T-helper 2 cell treated with Interferon-gamma antibody and Interleukin-4, amounts not matched to agents 5 μg/mL and 100 μg/mL, for 36 hours (primary cell): ENCODE measurements at regions not wholly inside any gene's neighbourhood (a gene's known extent, or its start where the extent isn't known, plus 50 kb on each side); places are given as distances from the start of the nearest gene placed in this dataset.
"Not testable (repeated sequence)": the region's sequence is repeated elsewhere in the genome, so short reads cannot be mapped to it uniquely, and the experiment has no call there.

Experiments
- DNase-seq: peaks from one replicate; pipeline ENCODE4 v3.0.0; 2021; ENCODE audit warnings: low spot score
- H3K27ac Mint-ChIP-seq: one replicate; pipeline ENCODE4 v1.8.0; 2021; ENCODE audit warnings: mild to moderate bottlenecking, mixed read lengths
- H3K27me3 Mint-ChIP-seq: one replicate; pipeline ENCODE4 v1.8.0; 2021; ENCODE audit warnings: low read depth, mixed read lengths
- H3K36me3 Mint-ChIP-seq: one replicate; pipeline ENCODE4 v1.8.0; 2021; ENCODE audit warnings: low read depth, mixed read lengths
- H3K4me1 Mint-ChIP-seq: one replicate; pipeline ENCODE4 v1.8.0; 2021; ENCODE audit warnings: low read depth, mixed read lengths
- H3K4me3 Mint-ChIP-seq: one replicate; pipeline ENCODE4 v1.8.0; 2022; ENCODE audit warnings: mild to moderate bottlenecking, moderate library complexity, mixed read lengths
- H3K9me3 Mint-ChIP-seq: one replicate; pipeline ENCODE4 v1.8.0; 2021; ENCODE audit warnings: mixed read lengths

DNA sequence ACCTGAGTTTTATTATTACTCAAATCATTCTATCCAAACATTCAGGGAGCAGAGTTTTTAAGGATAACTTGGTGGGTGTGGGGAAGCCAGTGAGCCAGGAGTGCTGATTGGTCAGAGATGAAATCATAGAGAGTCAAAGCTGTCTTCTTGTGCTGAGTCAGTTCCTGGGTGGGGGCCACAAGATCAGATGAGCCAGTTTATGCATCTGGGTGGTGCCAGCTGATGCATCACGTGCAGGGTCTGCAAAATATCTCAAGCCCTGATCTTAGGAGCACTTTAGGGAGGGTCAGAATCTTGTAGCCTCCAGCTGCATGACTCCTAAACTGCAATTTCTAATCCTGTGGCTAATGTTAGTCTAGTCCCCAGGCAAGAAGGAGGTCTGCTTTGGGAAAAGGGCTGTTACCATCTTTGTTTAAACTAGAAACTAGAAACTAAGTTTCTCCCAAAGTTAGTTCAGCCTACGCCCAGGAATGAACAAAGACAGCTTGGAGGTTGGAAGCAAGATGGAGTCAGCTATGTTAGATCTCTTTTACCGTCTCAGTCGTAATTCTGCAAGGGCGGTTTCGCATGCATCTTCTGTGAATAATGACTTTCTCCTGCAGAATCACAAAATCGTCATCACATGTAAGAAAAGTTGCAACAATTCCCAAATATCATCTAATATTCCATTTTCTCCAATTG, 97.5 kb downstream of the ZNF664 start:
- not testable (repeated sequence) for H3K4me3 Mint-ChIP-seq, H3K4me1 Mint-ChIP-seq, H3K36me3 Mint-ChIP-seq, H3K27ac Mint-ChIP-seq, H3K27me3 Mint-ChIP-seq, H3K9me3 Mint-ChIP-seq, DNase-seq

- Mint-ChIP-seq H3K9me3 (peaks cover 6% of the 10 kb centered on the region), H3K27ac (no peak overlapping the region), H3K4me1 (peaks cover 9% of the 10 kb centered on the region), H3K4me3 (no peak overlapping the region), H3K27me3 (peaks cover 9% of the 10 kb centered on the region), H3K36me3 (no peaks in the 10 kb centered on the region)
- no peak for DNase-seq
Observed at GRCh38 chr12:124071075-124071443, 98.0 kb downstream of the ZNF664 start.

DNA sequence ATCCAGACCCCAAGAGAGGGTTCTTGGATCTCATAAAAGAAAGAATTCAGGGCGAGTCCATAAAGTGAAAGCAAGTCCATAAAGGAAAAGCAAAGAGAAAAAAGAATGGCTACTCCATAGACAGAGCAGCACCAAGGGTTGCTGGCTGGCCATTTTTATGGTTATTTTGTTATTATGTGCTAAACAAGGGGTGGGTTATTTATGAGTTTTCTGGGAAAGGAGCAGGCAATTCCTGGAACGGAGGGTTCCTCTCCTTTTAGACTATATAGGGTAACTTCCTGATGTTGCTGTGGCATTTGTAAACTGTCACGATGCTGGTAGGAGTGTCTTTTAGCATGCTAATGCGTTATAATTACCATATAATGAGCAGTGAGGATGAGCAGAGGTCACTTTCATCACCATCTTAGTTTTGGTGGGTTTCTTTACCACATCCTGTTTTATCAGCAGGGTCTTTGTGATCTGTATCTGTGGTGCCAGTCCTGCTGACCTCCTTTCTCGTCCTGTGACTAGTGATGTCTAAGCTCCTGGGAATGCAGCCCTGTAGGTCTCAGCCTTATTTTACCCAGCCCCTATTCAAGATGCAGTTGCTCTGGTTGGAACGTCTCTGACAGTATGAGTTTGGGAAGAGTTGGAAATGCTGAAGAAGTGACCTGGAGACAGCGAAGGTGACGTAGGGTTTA, 100.5 kb downstream of the ZNF664 start:
- Mint-ChIP-seq H3K36me3 (no peaks in the 10 kb centered on the region), H3K4me3 (no peak overlapping the region), H3K27me3 (peaks cover 9% of the 10 kb centered on the region), H3K9me3 (no peaks in the 10 kb centered on the region), H3K4me1 (peaks cover 9% of the 10 kb centered on the region), H3K27ac (no peak overlapping the region)
- DNase-seq = no peak

DNA sequence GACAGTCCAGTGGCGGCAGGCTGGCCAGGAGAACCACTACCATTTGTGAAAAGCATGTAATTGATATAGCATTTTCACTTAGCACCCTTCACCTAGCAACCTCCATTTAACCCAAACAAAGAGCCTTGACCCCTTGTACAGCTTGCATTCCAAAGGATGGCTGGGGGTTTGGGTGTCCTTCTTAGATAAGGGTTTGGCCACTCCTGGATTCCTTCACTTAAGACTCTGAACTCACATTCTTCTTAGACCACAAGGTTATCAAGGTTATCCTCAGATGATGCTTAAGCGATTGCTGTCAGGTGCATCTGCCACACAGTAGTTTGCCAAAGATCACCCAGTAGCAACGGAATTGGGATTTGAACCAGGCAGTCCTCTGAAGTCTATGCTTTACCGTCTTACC, 102.8 kb downstream of the ZNF664 start:
- Mint-ChIP-seq H3K4me3 (no peak overlapping the region), H3K36me3 (no peaks in the 10 kb centered on the region), H3K9me3 (no peaks in the 10 kb centered on the region), H3K27me3 (peaks cover 6% of the 10 kb centered on the region), H3K4me1 (peaks cover 4% of the 10 kb centered on the region), H3K27ac (no peak overlapping the region)
- no peak for DNase-seq

GRCh38 chr12:124077701-124078100, 104.7 kb downstream of the ZNF664 start:
- Mint-ChIP-seq H3K36me3 (no peaks in the 10 kb centered on the region), H3K9me3 (no peaks in the 10 kb centered on the region), H3K4me3 (no peak overlapping the region), H3K27ac (no peak overlapping the region), H3K27me3 (peaks cover 3% of the 10 kb centered on the region), H3K4me1 (peaks cover 4% of the 10 kb centered on the region)
- no peak for DNase-seq

- peaks cover 3% of the 10 kb centered on the region for H3K27me3 Mint-ChIP-seq
- no peaks in the 10 kb centered on the region for H3K36me3 Mint-ChIP-seq
- no peak for DNase-seq
- H3K27ac Mint-ChIP-seq = no peak overlapping the region
- no peaks in the 10 kb centered on the region for H3K4me1 Mint-ChIP-seq
- H3K4me3 Mint-ChIP-seq = no peak overlapping the region
- H3K9me3 Mint-ChIP-seq = no peaks in the 10 kb centered on the region
Observed at GRCh38 chr12:124078800-124079199, 105.8 kb downstream of the ZNF664 start.

DNA sequence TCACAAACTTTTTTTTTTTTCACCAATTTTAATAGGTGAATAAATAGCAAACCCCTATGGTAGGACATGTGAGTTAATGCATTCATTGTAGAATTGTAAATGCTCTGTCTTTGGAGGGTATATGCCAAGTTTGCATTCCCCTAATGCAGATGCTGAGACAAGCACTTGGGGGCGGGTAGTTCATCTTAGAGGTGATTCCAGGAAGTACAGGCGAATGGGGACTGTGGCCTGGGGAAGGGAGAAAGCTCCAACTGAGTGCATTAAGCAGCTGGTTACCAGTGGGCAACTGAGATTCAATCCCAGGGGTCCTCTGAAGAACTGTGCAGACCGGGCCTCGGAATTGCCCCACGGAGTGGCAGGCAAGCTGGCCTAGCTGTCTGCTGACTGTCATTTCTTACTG, 107.6 kb downstream of the ZNF664 start:
- Mint-ChIP-seq H3K9me3 (no peaks in the 10 kb centered on the region), H3K36me3 (no peaks in the 10 kb centered on the region), H3K4me1 (no peaks in the 10 kb centered on the region), H3K27me3 (no peaks in the 10 kb centered on the region), H3K27ac (no peak overlapping the region), H3K4me3 (no peak overlapping the region)
- no peak for DNase-seq

DNA sequence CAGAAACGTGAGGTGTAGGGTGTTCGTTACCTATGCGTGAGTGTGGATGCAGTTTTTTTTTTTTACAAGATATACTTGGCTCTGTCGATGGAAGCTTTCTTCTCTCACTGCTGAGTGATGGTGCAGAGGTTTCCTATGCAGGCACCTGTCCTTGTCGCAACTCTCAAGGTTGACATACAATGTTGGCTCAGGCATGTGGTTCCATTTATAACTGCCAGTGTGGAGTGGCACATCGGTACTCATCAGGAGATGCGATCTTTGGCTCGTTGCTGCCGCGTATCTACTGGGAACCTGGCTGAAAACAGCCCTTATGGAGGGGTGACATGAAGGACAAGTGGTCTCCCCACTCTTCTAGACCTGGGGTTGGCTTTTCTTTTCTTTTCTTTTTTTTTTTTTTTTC, 109.0 kb downstream of the ZNF664 start:
- no peaks in the 10 kb centered on the region for H3K27me3 Mint-ChIP-seq
- no peaks in the 10 kb centered on the region for H3K9me3 Mint-ChIP-seq
- no peaks in the 10 kb centered on the region for H3K4me1 Mint-ChIP-seq
- no peaks in the 10 kb centered on the region for H3K36me3 Mint-ChIP-seq
- DNase-seq = no peak
- H3K4me3 Mint-ChIP-seq = no peak overlapping the region
- H3K27ac Mint-ChIP-seq = no peak overlapping the region

DNA sequence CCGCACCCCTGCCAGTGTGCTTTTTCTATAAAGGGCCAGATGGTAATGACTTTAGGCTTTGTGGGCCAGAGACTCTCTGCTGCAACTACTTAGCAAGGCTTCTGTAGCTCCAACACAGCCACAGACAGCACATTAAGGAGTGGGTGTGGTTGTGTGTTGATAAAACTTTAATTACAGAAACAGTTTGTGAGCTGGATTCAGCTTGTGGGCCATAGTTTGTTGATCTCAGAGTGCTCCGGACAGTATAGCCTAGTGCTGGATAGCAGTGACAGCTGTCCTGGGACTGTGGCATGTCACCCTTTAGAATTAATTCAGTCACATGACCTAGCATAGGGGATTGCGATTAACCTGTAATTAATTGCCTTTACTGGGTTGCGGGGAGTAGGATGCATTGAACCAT, 109.7 kb downstream of the ZNF664 start:
- Mint-ChIP-seq H3K4me3 (no peak overlapping the region), H3K4me1 (no peaks in the 10 kb centered on the region), H3K27ac (no peak overlapping the region), H3K27me3 (no peaks in the 10 kb centered on the region), H3K36me3 (no peaks in the 10 kb centered on the region), H3K9me3 (no peaks in the 10 kb centered on the region)
- DNase-seq = no peak

- no peaks in the 10 kb centered on the region for H3K36me3 Mint-ChIP-seq
Observed at GRCh38 chr12:124083708-124084107, 110.7 kb downstream of the ZNF664 start.

DNA sequence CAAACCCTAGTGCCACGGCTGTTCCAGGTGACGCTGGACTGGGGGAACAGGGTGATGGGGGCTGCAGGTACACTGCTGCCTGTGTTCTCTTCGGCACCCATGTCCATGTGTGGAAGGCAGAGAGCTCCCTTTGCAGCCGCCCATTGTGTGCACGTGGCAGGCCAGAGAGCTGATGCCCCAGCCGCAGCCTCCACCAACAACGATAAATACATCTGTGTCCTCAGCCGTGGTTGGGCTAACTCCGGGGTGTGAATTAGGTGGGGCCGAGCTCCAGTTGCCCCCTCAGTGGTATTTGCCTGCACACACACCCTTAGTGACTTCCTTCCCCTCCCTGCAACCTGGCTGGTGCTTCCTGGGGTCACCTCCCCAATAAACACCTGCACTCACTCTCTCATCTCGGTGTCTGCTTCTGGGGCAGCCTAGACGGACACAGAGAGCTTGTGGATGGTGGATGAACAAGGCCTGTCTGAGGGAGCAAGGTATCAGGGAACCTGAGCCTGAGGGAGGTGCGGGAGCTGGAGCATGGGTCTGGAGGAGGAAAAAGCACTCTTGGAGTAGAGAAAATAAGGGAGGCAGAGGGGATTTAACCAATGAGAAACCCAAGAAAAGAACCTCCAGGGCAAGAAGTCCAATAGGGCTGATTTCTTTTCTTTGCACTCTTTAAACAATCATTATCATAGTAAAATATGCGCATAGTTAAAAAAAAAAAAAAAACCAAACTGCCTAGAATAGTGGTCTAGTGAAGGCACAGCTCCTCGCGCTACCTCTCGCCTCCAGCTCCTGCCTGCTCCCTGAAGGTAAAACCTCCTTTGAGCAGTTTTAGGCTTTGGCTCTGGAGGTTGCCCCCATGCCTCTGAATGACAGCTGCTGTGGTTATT, 112.6 kb downstream of the ZNF664 start:
- Mint-ChIP-seq H3K4me3 (no peak overlapping the region), H3K27me3 (no peaks in the 10 kb centered on the region), H3K27ac (no peak overlapping the region), H3K36me3 (no peaks in the 10 kb centered on the region), H3K4me1 (no peaks in the 10 kb centered on the region), H3K9me3 (no peaks in the 10 kb centered on the region)
- DNase-seq = no peak

More at GRCh38 chr12:124083708-124084107, 110.7 kb downstream of the ZNF664 start:
- Mint-ChIP-seq H3K4me1 (no peaks in the 10 kb centered on the region), H3K27ac (no peak overlapping the region), H3K27me3 (no peaks in the 10 kb centered on the region), H3K4me3 (no peak overlapping the region), H3K9me3 (no peaks in the 10 kb centered on the region)
- no peak for DNase-seq

- H3K4me1 Mint-ChIP-seq = no peaks in the 10 kb centered on the region
- no peaks in the 10 kb centered on the region for H3K36me3 Mint-ChIP-seq
- H3K9me3 Mint-ChIP-seq = no peaks in the 10 kb centered on the region
- DNase-seq = no peak
- H3K27ac Mint-ChIP-seq = no peak overlapping the region
- H3K27me3 Mint-ChIP-seq = no peaks in the 10 kb centered on the region
- H3K4me3 Mint-ChIP-seq = no peak overlapping the region
Observed at GRCh38 chr12:124086299-124086898, 113.4 kb downstream of the ZNF664 start.

GRCh38 chr12:124087266-124088051, 114.4 kb downstream of the ZNF664 start:
- Mint-ChIP-seq H3K4me1 (no peaks in the 10 kb centered on the region), H3K27me3 (no peaks in the 10 kb centered on the region), H3K9me3 (no peaks in the 10 kb centered on the region), H3K27ac (no peak overlapping the region), H3K36me3 (no peaks in the 10 kb centered on the region), H3K4me3 (no peak overlapping the region)
- DNase-seq = no peak
